GM20000 (cell line): ENCODE measurements at regions not wholly inside any gene's neighbourhood (a gene's known extent, or its start where the extent isn't known, plus 50 kb on each side); places are given as distances from the start of the nearest gene placed in this dataset.

Experiments
- DNase-seq: peaks from one replicate; pipeline ENCODE4 v3.0.0; 2012; ENCODE audit warnings: low spot score
- CTCF ChIP-seq: IDR thresholded peaks from 2 replicates; pipeline ENCODE4 v1.5.1; 2012; ENCODE audit warnings: mild to moderate bottlenecking, control low read depth; ENCODE audit errors: extremely low read depth, missing control alignments

- TF ChIP-seq CTCF = no peak
- no peak for DNase-seq
Observed at GRCh38 chr10:3225561-3225960, 53.0 kb upstream of the PITRM1 start.

GRCh38 chr10:3224241-3224640, 51.7 kb upstream of the PITRM1 start:
- no peak for TF ChIP-seq CTCF
- DNase-seq = no peak

- DNase-seq = no peak
- no peak for TF ChIP-seq CTCF
Observed at GRCh38 chr10:3222626-3223025, 50.0 kb upstream of the PITRM1 start.
